Cerebellar nuclear complex (tissue), 1 donor: ENCODE measurements at regions not wholly inside any gene's neighbourhood (a gene's known extent, or its start where the extent isn't known, plus 50 kb on each side); places are given as distances from the start of the nearest gene placed in this dataset.
"Not testable (repeated sequence)": the region's sequence is repeated elsewhere in the genome, so short reads cannot be mapped to it uniquely, and the experiment has no call there.

Experiments used
- DNase-seq, 2 experiments: peaks; one replicate each; lab custom pipeline; 2025; lab: John Stamatoyannopoulos, UW

DNA sequence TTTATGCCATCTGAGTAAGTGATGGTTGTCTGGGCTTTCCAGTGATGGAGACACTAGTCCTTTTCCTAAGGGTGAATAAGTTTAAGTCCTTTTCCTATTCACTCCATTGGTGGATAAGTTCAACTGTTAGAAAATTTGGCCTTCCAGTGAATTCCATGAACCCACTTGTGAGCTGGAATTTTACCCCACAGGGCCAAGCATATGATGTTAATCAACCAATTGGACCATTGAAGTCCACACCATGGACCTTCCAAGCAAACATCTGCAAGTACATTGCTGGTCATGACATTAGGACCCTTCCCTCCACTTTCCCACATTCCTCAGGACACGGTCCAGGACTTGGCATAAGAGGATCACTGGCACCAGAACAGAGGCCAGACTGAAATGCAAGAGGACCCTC lies 381.4 kb downstream of the RPS24 start:
- DNase-seq: no peak

DNA sequence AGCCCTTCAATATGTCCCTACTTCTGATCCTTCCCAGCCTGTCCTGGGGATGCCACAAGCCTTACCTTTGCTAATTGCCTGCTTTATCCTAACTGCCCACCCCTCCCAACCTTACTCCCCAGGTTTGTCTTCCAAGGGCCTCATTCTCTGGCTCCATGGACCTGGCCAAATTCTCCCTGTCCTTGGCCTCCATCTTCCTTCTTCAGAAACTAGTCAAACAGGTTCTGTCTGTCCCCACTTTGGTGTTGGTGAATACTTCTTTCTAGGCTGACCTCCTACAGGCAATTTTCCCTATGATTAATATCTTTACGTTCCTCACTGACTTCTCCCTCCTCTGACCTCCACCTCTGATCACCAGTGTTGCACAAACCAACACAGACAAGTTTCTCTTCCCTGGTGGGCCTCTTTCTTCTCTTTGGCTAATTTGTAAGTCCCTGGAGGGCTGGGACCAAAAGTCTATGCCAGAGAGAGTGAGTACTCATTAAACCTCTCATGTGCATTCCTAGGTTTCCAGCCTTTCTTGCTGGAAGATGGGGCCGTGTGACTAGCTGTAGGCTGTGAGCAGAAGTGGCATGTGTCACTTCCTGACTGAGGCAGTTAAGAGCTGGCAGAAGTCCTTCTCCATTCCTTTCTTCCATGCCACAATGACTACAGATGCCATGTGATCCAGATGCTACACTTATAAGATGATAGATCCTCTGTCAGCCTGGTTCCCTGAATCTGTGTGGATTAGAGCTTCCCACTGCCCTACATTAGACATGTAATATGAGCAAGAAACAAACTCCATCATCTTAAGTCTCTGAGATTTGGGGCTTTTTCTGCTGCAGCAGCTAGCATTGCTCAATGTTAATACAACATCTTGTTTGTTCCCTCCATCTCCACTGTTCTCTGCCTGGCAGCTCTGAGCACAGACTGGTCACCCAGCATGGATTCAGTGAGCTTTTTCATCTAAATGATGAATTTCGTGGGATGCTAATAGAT lies 382.7 kb downstream of the RPS24 start:
- no peak for DNase-seq

DNA sequence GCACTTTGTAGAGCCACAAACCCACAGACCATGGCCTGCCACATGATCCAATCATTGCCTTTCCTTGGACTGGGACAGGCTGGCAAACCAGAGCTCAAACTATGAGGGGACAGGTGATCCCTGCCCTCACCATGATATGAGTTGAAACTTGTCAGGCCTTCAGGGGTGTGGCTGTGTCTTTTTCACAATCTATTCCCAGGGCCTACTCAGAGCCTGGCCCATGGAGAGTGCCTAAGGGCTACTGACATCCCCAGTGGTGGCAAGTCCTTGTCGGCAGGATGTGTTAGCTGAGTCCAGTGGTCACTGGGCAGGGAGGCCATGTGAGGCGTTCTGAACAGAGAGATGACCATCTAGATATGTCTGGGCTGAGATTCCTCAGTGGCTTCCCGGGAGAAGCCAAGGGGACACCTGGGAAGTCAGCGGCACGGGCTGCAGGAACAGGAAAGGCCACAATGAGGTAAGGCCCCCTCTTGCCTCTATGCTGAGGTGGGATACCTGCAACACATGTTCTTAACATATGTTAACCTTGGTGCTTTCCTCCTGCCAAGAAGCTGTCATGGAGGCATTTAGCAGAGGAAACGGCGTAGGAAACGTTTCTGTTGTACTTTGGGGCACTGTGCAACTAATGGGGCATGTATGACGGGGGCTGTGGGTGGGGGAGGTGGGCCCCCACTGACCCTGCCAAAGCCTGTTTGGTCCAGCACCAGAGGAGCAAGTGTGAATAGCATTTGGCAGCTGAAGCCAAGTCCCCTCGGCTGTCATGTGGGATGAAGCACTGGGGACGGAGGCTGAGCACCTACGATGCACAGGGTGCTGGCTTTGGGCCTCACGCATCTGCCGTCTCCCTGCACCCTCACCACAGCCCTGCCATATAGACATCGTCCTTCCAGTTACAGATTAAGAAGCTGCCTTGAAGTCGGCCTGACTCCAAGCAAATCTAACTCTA lies 384.0 kb downstream of the RPS24 start:
- no peak for DNase-seq

DNA sequence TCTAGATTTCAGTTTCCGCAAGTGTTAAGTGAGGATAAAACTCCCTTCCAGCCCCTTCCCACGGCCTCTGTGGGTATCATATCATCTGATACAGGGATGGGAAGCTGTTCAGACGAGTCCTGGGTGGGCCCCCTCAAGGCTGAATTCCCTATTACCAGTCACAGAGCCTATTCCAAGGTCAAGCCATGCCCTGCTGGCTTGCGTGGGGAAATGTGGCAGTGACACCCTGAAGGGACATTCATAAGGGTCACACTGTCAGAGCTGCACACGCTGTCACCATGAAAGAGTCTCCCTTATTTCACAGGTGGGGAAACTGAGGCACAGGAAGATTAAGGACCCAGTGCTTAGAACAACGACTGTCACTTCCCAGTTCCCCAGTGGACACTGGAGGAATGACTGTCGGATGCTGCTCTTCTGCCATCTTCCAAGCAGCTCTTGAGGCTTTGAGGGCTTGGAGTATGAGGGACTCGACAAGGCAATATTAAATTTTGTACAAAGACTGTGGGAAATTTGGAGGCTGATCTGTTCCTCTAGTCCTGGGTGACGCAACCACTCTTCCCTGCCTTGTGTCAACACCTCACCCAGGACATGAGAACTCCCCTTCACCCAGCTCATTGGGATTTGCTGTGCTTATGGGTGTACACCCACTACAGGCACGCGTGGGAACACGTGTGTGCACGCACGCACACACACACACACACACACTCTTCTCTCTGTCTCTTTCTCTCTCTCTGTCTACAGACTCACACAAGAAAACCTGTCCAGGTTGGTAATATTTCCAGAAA lies 386.0 kb downstream of the RPS24 start:
- no peak for DNase-seq

DNA sequence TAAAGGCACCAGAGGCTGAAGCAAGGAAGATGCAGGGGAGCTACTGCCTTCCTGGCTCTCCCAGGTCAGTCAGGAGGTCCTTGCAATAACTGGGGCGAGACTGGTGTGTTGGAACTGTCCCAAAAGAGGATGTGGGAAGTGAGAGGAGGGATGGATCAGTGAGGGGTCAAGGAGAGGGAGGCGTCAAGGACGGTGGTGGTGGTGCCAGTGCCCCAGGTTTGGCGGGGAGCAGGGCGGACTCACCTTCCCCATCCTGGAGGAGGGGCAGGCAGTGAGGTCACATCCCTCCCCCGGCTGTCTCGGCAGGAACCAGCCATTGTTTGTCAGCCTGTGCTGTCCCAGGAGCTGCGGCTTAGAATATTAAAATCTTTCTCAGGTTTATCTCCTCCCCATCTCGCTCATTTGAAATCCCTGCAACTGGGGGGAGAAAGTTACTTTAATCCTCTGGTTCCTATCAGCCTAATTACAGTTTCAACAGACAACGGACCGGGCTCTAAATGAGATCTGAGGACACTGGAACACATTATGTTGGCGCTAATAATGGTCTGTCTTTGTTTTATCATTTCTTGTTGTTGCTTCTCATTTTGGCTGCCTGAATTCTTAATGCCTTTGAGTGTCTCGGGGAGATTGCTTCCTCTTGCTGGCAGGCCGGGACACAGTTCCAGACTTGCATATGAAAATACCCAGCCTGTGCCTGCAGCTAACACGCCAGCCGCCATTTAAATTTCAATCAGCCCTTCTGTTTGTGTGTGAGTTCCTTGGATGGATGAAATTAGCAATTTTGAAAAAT lies 387.5 kb downstream of the RPS24 start:
- no peak for DNase-seq

DNA sequence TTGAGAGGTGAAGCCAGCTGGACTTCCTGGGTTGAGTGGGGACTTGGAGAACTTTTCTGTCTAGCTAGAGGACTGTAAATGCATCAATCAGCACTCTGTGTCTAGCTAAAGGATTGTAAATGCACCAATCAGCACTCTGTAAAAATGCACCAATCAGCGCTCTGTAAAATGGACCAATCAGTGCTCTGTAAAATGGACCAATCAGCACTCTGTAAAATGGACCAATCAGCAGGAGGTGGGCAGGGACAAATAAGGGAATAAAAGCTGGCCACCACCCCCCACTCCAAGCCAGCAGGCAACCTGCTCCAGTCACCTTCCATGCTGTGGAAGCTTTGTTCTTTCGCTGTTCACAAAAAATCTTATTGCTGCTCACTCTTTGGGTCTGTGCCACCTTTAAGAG lies 390.4 kb downstream of the RPS24 start:
- DNase-seq: not testable (repeated sequence)

DNA sequence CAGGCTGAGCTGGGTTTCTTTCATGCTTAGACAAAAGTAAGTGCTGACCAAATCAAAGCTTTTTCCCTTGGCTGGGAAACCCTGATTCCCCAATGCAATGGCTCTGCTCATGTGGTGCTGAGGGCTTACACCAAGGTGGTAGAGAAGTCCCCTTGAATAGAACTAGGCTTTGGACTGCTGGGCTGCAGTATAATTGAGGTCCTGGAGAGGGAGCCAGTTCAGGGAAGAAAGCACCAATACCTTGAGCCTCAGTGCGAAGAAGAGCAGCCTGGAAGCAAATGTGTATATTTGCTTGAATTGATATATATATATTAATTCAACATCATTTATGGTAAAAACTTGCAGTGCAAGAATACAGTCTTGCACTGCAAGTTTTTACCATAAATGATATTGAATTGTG lies 391.1 kb downstream of the RPS24 start:
- no peak for DNase-seq

DNA sequence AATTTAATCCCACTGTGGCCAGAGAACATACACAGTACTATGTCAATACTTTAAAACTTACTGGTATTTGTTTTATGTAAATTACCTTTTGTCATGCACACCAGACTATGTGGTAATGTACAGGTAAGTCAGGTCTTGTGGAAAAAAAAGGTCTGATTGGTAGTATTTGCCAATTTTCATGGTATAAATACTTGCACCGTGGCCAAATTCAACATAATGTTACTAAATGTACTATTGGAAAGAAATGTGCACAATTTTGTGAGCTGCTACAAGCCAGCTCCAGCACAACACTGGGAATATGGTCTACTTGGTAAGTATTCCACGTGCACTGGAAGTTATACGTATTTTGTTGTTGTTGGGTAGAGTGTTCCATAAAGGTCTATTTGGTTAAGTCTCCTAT lies 392.5 kb downstream of the RPS24 start:
- DNase-seq: no peak

DNA sequence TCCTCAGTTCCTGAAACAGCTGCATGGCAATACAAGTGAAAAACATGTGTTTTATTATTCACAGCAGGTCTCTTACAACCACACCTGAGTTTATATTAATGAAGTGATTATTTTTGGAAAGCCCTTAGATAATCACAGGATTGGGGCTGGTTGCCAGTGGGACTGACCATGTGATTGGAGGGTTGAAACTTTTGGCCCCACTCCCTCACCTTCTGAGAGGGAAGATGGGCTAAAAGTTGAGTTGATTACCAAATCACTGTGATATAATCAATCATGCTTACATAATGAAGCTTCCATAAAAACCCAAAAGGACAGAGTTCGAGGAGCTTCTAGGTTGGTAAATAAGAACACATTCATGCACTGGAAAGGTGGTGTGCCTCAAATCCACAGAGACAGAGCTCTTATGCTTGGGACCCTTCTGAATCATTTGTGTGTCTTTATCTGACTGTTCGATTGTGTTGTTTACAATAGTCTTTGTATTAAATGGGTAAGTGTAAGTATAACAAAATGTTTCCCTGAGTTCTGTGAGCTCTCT lies 393.9 kb downstream of the RPS24 start:
- DNase-seq: no peak

DNA sequence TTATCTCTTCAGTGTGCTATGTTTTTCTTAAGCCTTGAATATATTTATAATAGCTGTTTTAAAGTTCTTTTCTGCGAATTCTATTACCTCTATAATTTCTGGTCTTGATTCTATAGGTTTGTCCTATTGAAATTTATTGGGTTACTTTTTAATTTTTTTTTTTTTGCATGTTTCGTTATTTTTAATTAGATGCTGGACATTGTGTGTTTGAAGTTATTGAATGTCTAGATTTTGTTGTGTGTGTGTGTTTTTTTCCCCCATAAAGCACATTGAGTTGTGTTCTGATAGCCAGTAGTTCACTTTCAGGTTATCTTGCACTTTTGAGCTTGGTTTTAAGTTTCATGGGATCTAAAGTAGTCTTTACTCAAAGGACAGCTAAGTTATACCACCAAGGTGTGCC lies 394.9 kb downstream of the RPS24 start:
- DNase-seq: no peak

DNA sequence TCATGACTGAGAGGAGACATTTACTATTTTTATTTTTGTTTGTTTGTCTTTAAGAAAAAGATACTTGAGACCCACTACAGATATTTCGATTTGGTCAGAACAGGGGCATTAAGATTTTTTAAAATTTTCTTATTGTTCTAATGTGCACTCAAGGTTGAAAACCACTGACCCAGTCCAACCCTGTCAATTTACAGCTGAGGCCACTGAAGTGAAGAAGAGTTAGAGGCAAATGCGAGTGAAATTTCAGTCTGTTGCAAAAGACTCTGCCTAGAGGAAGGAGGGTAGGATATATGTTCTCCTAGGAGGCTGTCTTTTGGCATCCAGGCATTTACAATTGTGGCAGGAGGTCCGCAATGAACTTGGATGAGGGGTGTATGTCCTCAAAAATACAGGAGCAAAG lies 396.3 kb downstream of the RPS24 start:
- DNase-seq: no peak

DNA sequence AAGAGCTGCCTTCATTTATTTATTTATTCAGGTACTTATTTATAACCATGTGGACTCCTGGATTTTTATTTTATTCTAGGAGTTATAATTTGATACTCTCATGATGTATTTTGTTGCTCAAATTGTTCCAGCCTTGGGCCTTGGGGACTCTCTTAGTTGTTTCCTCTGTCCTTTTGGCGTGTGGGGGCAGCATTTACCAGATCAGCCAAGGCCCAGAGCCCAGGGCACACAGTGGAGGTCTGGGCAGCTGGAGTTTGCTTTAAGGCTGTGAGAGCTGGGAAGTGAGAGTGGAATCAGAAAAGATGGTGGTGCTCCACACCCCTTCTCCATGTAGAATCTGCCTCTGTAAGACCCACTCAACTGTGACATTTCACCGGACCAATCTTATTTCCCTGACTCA lies 398.9 kb downstream of the RPS24 start:
- DNase-seq: no peak

DNA sequence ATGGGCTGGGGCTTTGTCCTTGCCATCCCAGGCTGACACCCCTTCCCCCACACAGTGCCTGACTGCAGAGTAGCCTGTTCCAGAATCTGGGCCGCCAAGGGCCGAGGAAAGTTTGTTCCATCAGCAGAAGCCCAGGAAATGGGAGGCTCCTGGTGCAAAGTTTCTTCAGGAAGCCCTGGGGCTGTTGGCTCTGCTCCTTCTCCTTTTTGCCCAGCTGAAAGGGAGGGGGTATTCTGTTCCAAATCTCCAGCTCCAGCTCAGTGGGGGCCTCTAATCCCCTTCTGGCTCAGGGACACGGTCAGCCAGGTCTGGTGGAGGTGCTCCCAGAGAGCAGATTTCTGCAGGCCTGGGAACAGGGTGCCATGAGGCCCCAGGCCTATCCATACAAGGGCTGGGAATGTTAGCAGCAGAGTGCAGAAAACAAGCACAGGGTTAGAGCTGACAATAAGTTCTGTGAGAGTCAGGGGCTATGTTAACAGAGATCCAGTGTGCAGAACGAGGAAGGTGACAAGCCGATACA lies 399.5 kb downstream of the RPS24 start:
- peak in 1 of 2 experiments; percentile 47 for DNase-seq

DNA sequence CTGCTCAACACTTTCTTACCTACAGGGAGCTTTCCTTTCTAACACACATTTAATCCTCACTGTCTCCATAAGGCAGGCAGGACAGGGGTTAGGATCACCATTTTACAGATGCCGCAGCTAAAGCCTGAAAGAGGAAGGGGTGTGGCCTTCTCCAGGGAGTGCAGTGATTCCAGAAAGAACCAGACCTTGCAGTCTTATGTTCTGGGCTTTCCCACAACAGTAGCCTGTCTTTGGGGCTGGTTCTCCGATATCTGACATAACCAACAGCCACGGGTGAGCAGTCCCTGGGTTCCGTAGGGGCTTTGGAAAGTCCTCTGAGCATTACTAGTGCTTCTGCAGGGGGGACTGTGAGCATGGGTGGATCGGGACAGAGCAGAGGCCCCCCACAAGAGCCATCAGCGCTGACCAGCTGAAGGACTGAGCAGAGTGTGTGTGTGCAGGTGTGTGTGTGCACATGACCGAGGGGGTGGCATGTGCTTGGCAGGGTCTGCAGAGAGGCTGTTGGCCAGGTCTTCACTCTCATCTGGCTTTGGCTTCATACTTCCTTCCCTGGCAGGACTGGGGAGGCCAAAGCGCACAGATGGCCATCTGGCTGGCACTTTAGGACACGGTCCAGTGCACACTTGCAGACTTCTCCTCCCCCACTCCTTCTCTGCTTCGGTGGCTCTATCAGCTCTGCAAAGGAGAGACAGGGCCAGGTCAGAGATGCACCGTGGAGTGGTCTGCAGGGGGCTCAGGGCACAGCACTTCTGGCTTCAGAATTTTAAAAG lies 400.3 kb downstream of the RPS24 start:
- DNase-seq: peak; percentile 93 to 95

DNA sequence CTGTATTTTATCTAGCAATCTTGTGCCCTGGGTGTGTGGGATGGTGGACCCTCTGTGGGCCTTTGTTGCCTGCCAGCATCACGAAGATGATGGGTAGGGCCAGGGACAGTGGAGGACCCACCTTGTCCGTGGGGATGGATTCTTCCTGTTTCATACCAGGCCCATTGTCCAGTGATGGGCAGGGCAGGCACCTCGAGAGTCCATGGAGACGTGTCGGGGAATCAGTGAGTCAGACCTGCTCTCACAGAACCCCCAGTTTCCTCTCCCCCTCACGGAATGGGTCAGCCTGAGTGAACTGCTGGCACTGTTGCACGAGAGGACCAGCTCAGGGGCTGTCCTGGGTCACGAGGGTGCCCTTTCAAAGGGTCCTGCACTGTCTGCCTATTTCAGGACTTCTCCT lies 401.2 kb downstream of the RPS24 start:
- no peak for DNase-seq

DNA sequence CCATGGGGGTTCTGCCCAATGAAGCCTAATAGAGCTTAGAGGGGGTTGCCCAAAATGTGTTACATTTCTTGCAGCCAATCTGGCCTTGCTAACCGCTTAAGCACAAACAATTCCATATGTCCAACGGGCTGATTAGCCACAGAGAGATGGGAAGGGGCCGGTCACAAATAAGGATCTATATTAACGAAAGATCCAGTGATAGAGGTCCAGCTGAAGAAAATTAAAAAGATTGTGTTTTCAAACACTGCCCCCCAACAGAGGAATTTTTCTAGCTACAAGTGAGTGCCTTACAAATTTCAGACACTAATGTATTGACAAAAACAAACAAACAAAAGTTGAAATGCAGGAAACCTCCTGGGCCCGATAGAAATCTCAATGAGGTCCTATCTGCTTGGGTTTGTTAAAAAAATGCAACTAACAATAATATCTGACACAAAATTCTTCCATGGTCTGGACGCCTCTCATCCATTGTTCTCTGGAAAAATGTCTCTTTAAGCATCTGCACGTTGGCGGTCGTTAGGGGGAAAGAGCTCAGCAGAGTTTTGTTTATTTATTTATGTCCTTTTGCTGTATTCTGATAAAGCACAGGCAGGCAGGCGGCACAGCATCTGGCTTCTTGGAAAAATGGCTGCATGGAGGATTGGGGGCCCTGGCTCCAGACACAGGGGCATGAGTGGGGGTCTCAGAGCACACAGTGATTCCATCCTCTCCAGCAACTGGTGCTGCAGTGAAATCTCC lies 402.0 kb downstream of the RPS24 start:
- no peak for DNase-seq

DNA sequence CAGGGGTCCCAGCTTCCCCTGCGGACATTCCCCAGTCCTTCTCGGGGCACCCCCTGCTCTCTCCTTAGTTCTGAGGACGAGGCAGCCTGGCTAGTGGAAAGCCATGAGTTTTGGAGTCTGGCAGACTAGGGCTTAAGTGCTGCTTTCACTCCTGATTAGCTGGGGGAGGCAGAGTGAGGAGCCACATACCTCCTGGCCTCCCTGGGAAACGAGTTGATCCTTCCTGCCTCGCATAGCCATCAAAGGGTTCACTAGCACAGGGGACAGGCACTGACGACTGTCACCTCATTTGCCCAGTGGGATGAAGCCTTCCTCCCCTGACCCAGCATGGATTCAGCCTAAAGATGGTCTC lies 402.5 kb downstream of the RPS24 start:
- no peak for DNase-seq

DNA sequence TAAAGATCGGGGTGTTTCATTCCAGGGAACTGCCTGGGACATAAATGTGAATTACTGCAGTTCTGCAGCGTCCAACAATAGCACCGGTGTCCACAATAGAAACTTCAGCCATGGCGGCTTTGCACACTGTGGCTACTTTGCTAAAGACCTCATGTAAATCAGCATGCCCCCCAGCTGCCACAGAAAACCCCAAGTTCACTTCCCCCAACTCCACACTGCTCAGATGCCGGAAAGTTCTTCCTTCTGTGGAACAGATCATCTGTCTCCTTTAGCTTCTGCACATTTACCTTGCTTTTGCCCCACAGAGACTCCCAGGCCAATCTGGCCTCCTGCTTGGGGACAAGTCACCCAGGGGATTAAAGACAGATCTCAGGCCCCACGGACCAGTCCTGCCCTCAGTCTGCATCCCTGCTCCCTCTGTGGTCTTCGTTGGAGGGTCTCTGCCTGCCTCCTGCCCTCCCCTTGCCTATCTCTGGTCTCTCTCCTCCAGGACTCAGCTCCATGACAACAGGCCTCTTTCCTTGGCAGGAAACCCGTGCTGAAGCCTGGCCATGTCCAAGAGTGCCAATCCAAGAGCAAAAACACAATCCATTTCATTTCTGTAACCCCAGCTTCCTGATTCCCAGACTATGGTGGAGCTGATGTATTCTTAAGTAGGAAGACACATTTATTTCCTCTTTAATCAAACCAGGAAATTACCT lies 403.2 kb downstream of the RPS24 start:
- peak in 1 of 2 experiments; percentile 42 for DNase-seq

DNA sequence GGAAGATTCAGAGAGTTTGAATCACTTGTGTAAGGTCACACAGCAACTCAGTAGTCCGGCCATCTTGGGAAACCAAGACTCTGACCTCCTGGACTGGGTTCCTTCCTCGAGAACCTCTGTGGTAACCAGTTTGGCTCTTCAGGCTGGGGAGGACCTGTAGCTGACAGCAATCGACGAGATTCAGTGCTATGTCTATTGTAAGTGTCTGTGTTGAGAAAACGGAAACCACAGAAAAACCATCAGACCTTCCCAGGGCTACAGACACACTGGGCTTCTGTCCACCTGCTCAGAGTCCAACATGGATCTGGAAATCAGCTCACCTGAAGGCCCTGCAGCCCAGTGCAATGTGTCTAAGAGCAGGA lies 403.7 kb downstream of the RPS24 start:
- no peak for DNase-seq
